Neural progenitor cell (in vitro differentiated cells): ENCODE measurements at regions not wholly inside any gene's neighbourhood (a gene's known extent, or its start where the extent isn't known, plus 50 kb on each side); places are given as distances from the start of the nearest gene placed in this dataset.

Experiments used
- CTCF ChIP-seq: fragments of 200-600 bp; sonication (generic); IDR thresholded peaks from 2 replicates; pipeline ENCODE4 v1.5.1; 2017; ENCODE audit warnings: antibody characterized with exemption, mild to moderate bottlenecking
- EZH2 ChIP-seq: fragments of 200-600 bp; sonication (generic); IDR thresholded peaks from 2 replicates; pipeline ENCODE4 v1.6.1; 2017; ENCODE audit warnings: antibody characterized with exemption, mild to moderate bottlenecking, moderate library complexity
- EZH2phosphoT487 ChIP-seq: fragments of 200-600 bp; sonication (generic); IDR thresholded peaks from 2 replicates; pipeline ENCODE4 v1.6.1; 2017; ENCODE audit warnings: antibody characterized with exemption

- TF ChIP-seq CTCF: no peak
- TF ChIP-seq EZH2: no peak
- no peak for TF ChIP-seq EZH2phosphoT487
Measured at GRCh38 chr6:44006872-44007303, 120.4 kb downstream of the MRPL14 start.
